DMS153 (cell line): ENCODE measurements at regions not wholly inside any gene's neighbourhood (a gene's known extent, or its start where the extent isn't known, plus 50 kb on each side); places are given as distances from the start of the nearest gene placed in this dataset.
"Not testable (repeated sequence)": the region's sequence is repeated elsewhere in the genome, so short reads cannot be mapped to it uniquely, and the experiment has no call there.

ENCODE experiments used
- DNase-seq: peaks from one replicate; lab custom pipeline; 2025; lab: John Stamatoyannopoulos, UW

DNA sequence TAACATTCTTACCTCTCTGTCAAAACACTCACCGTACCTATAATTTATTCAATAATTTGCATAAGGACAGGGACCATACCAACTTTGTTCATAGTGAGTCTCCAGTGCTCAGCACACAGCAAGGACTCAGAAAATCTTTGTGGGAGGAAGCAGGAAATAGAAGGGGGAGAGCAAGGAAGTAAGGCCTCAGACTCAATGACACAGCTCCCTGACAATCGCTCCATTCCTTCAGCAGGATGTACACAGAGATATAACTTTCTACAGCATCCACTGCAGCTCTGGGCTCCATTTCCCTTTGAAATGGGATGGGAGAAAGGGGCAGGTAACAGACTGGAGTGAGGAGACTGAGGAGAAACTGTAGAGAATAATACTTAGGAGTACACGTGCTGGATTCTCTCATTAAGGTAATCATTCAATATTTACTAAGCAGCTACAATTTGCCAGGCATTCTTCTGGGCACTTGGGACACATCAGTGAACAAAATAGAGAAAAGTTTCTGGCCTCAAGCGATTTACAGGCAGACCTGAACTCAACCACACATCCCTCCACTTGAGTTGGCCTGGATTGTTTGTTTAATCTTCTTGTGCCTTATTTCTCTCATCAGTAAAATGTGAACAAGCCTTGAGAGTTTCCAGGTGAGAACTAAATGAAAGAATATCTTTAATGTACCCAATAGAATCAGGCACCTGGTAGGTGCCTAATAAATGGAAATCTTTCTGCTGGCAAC lies 330.3 kb upstream of the THBS1 start:
- DNase-seq: no peak

DNA sequence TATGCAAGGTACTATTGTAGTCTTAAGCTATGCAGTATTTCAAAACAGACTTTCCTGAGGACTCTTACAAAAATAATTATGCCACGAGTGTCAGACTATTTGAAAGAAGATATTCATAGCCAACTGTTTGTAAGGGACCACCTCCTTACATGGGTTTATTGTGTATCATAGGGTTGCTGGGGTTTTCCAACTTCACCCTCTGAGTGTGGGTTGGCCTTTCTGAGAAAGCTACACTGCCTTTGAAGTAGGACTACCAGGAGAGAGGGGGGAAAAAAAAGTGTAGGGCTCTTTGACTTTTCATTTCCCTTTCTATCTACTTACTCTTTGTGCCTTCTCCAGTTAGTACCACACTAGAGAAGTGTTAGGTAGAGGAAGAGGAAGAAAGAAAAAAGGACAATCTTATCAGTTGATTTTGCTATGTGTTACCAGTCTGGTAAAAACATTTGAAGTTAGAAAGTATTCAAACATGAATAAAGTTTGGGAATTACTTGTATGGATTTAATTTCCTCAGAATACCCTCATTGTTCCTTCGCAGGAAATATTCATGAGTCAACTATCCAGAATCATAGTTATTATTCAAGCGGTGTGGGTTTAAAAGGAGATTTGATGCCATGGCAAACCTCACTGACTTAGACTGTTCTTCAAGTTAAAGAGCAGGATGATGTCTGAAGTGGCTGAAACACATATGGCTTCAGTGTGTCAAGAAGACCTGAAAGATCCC lies 329.3 kb upstream of the THBS1 start:
- DNase-seq: no peak

DNA sequence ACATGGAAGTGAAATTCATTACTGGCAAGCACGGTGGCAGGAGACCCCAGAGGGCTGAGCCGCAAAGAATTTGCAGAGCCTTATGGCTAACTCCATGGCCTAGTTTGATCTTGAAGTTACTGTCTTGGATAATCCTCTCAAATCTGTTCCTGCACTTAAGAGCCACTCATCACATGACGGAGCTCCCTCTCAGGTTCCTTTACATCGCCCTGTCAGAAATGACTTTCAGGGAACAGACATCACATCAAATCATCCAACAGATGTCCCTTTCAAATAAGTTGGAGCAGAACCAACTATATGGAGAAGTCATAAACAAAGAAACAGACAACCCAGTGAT lies 328.8 kb upstream of the THBS1 start:
- DNase-seq: no peak

DNA sequence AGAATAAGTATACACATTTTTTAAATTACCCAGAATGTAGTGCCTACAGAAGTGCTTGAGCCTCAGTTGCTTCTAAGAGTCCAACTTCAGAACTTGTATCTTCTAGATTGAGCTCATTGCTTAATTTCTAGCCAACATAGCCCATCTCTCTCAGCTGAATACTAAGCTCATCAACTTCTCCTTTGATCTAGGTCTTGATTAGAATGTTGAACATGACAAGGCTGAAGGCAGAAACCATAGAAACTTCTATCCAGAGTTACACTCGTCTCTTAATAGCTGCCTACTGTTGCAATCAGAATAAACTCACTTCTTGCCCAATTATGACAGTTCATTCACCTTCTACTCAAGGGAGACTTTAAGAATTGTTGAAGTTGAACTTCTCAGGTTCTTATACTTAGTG lies 327.3 kb upstream of the THBS1 start:
- DNase-seq: no peak

DNA sequence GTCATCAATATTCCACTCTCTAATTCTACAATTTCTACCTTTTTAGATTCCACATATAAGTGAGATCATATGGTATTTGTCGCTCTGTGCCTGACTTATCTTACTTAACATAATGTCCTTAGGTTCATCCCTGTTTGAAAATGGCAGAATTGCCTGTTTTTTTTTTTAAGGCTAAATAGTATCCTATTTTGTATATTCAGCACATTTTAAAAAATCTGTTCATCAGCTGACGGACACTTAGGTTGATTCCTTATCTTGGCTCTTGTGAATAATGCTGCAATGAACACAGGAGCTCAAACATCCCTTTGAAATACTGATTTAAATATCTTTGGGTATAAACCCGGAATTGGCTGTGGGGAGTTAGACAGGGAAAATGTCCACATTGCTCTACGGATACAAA lies 326.7 kb upstream of the THBS1 start:
- no peak for DNase-seq

DNA sequence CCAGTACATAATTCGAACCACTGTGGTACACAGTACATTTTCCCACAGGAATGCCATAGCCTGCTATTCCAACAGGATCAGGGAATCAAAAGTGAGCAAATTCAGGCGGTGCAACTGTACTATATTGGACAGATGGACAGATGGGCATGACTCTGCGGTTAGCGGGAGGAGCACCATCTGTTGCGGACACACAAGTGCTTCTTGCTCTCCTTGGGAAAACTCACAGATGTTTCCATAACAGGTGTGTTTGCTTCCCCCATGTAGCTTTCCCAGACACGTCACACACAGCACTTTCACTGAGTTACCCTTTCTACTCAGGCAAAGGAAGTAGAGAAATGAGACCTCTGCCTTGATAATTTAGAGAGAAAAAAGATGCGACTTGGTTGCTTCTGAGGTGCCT lies 325.1 kb upstream of the THBS1 start:
- no peak for DNase-seq

DNA sequence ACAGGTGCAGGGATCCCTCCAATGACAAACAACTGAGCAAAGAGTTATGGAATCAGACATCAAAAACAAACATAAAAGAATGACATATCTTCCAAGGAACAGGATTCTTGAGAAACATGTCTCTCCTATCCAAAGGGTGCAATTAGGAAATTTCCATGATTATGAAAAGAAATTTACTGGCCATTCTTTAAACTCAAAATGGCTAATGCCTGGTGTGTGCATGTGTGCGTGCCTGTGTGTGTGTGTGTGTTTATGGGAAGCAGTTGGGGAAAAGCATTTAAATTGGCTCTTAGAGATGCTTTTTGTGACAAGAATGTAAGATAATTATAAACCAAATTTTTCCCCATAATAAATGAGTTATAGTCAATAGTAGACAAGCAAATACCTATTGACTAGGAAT lies 320.5 kb upstream of the THBS1 start:
- no peak for DNase-seq

DNA sequence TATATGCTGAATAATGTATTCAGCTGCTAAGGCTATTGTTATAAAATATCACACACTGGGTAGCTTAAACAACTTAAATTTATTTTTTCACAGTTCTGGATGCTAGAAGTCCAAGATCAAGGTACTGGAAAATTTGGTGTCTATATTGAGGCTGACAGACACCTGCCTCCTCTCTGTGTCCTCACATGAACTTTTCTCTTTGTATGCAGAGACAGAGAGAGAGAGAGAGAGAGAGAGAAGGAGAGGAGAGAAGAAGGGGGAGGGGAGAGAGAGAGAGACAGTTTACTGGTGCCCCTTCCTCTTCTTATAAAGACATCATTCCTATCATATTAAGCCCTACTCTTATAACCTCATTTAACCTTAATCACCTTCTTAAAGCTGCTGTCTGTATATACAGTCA lies 320.1 kb upstream of the THBS1 start:
- DNase-seq: no peak

DNA sequence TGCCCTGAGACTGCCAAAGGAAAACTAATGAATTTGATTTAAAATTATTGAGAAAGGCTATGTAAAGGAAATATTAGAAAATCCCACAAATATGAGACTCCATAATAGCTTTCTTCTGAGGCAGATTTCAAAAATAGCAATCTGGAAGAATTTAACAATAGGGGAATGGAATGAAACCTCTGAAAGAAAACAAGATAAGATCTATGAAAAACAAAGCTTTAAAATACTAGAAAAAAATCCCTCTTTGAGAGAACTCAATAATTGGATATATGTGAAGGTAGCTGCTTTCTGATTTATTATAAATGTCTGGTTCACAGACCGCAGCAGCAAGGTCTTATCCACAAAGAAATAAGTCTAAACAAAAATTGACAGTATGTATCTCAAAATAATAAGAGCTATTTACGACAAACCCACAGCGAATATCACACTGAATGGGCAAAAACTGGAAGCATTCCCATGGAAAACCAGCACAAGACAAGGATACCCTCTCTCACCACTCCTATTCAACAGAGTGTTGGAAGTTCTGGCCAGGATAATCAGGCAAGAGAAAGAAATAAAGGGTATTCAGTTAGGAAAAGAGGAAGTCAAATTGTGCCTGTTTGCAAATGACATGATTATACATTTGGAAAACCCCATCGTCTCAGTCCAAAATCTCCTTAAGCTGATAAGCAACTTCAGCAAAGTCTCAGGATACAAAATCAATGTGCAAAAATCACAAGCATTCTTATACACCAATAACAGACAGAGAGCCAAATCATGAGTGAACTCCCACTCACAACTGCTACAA lies 319.3 kb upstream of the THBS1 start:
- not testable (repeated sequence) for DNase-seq

DNA sequence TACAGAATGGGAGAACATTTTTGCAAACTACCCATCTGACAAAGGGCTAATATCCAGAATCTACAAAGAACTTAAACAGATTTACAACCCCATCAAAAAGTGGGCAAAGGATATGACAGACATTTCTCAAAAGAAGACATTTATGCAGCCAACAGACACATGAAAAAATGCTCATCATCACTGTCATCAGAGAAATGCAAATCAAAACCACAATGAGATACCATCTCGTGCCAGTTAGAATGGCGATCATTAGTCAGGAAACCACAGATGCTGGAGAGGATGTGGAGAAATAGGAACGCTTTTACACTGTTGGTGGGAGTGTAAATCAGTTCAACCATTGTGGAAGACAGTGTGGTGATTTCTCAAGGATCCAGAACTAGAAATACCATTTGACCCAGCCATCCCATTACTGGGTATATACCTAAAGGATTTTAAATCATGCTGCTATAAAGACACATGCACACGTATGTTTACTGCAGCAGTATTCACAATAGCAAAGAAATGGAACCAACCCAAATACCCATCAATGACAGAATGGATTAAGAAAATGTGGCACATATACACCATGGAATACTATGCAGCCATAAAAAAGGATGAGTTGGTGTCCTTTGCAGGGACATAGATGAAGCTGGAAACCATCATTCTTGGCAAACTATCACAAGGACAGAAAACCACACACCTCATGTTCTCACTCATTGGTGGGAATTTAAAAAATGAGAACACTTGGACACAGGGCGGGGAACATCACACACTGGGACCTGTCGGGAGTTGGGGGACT lies 317.7 kb upstream of the THBS1 start:
- not testable (repeated sequence) for DNase-seq

DNA sequence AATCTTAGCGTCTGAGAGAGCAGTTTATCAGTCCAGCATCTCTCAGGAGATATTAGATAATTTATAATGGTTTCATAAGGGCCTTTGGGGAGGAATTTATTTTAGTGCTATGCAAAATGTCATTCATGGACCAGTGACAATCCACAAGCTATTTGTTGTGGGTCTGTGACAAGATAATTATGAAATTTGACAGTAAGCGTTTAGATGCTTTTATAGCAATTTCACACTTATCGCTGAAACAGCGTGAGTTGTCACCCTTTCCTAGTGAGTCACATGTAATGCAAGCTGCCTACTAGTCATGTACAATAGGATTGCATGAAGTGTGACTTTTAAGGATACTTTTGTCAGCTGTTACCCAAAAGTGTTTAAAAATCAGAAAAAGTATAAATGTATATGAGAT lies 315.6 kb upstream of the THBS1 start:
- no peak for DNase-seq

DNA sequence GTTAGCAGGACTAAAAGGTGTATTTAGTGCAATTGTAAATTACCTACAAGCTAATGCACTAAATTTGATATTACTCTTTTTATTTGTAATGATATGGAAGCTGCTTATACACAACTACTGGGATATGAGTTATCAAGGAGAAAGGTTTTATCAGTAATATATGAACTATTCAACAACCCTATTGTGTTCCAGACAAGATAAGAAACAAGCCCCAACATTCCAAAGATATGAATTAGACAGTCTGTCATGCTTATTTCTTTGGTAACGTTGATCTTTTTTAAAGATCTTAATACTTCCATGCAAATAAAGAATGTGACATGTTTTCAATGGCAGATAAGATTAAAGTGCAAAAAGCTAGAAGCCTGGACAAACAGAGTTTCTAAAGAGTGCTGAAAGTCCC lies 314.0 kb upstream of the THBS1 start:
- no peak for DNase-seq

DNA sequence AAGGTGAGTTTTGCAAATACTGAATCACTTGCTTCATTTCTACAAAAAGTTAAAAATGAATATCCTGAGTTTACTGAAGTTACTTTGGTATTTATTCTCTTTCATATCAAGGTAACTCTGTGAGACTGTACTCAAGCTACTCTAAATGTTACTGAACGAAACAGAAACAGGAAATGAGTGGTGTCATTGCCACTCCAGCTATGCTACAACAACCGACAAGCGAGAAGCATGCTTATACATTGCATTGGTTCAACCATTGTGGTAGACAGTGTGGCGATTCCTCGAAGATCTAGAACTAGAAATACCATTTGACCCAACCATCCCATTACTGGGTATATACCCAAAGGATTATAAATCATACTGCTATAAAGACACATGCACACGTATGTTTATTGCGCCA lies 313.2 kb upstream of the THBS1 start:
- DNase-seq: no peak

DNA sequence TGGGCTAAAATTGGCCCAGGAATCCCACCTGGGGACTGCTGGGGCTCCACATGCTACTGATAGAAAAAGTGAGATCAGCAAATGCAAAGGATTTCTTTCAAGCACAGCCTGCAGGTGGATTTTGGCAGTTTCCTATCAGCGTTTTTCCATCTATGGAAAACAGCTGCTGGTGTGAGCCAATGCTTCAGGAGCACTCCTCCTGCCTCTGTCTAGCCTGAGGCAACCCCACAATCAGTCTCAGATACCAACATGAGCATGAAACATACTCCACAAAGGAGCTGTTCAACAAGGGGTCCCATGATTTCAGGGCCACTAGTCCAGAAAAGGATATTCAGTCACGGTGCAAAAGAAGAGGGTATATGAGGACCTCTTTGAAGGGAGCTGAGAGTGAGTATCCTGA lies 311.5 kb upstream of the THBS1 start:
- DNase-seq: no peak

DNA sequence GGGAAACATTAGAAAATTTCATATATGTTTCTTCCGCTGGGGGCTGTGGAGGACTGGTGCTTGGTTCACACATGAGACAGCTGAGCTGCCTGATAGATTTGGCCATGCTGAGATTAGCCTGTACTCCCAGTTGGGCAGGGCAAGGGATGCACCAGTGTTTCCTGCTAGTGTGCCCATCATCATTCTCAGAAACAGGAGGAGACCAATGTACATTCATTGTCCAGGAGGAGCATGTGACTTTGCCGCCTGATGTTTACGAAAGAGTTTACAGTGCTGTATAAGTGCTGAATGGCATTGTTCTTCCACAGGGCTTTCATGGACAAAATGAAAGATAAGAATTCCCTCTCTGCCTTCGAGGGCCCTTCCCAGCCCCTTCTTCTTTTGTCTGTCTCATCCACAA lies 311.1 kb upstream of the THBS1 start:
- peak; percentile 21 for DNase-seq

DNA sequence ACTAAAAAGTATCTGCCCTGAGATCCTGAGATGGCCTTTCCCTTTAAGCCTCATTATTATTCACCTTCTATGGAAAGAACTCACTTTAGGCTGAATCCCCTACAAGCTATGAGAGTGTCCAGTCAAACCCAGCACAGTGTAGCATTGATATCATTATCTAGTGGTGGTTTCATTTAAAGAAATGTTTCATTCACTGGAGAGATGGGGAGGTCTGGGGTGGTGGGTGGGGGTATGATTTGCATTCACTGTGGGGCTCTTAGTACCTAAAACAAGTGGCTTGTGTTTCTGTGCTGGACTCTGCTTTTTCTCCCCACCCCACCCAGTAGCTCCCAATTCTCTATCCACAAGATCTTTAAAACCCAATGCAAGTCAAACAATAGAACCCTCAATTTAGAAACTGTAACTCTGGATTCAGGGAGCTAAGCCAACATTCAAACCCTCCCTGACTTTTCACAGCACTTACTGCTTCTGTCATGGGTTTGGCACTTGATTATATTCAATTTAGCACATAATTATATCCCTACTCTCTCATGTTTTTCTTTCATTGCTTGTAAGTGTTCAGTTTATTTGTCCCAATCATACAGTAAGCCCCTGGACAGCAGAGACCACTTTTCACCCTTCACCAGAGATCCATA lies 310.5 kb upstream of the THBS1 start:
- DNase-seq: no peak

DNA sequence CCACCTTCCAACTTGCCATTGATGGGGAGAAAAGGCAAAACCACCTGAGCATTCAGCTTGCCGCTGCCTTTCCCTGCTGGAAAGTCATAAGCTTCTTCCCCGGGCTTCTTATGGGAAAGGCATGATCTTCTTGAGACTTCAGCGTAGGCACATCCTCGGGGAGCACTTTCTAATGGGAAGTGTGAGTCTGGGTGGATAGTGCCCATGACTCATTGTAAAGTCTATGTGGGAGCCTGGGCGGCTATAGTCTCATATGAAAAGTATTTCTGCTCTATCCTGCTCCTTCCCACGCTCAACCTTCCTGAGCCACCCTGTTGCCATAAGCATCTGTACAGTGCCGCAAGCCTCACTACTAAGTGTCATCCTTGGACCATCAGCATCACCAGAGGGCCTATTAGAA lies 309.9 kb upstream of the THBS1 start:
- no peak for DNase-seq

DNA sequence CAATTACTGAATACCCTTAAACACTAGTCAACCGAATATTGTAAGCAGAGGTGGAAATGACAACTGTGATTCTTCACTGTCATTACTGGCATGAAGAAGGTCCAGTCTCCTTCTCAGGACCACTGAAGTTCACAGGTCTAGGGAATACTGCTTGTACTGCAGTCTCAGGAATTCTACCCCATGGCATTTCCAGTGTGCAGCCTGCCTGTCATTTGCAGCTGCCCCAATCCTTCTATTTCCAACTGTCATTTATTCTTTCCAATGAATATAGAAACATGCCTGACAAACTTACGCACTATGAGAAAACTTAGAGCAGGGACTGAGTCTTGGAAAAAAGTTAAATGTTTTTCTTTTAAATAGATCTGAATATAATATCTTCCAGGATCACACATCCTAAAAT lies 308.0 kb upstream of the THBS1 start:
- DNase-seq: no peak

DNA sequence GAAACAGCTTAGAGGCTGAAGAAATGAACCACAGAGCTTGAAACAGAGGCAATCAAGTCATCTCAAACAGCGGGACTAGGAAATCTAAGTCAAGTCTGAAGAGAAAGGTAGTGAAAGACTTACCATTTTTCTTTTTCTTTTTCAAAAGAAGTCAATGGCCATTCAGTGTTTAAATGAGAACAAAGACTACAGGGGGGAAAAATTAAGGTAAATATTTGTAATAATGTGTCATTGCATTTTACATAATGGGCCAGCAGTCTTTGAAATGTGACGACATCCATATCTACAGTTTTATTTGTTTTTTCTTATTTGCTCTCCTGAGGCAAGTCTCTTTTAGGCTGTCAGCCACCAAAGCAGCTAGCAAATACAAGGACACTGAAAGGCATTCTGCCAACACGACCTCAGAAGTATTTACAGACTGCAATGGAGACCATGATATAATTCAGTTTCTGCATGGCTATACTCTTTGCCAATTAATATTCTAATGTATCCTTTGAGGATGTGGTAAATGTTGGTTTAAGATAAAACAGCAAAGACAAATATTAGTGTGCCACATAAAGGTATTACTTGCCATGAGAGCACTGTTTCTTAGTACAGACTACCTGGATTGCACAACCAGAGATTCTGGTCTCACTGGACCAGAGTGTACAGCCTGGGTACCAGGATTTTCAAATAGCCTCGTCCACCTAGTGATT lies 307.0 kb upstream of the THBS1 start:
- peak; percentile 86 for DNase-seq

DNA sequence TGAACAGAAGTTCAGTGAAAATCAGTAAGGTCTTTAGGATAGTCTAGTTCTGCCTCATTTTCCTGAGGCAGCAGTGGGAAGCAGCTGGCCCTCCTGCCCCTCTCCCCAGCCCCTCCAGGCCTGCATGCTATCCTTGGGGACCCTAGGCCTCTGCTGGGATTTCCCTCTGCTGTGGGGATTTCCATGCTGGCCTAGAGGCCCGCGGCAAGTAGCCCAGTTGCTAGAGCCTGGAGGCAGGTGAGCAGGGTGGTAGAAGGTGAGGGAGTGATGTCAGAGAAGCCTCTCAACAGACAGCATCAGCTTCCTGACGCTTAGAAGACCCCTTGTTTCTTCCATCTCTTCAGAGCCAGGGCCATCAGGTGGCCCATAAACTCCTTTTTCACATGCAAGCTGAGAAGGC lies 305.8 kb upstream of the THBS1 start:
- no peak for DNase-seq

DNA sequence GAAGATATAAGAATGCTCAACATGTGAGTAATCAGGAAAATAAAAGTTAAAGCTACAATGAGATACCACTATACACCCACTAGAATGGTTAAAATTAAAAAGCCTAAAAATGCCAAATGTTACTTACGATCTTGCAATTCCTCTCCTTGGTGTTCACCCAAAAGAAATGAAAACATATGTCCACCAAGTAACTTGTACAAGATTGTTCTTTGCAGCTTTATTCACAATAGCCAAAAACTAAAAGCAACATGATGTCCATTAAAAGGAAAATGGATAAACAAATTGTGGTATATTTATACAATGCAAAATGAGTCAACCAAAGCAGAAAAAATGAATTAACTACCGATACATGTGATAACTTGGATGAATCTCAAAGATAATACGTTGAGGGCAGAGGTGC lies 301.6 kb upstream of the THBS1 start:
- no peak for DNase-seq
